ENCODE measurements at regions not wholly inside any gene's neighbourhood (a gene's known extent, or its start where the extent isn't known, plus 50 kb on each side); places are given as distances from the start of the nearest gene placed in this dataset.
"Not testable (repeated sequence)": the region's sequence is repeated elsewhere in the genome, so short reads cannot be mapped to it uniquely, and the experiment has no call there.

DNA sequence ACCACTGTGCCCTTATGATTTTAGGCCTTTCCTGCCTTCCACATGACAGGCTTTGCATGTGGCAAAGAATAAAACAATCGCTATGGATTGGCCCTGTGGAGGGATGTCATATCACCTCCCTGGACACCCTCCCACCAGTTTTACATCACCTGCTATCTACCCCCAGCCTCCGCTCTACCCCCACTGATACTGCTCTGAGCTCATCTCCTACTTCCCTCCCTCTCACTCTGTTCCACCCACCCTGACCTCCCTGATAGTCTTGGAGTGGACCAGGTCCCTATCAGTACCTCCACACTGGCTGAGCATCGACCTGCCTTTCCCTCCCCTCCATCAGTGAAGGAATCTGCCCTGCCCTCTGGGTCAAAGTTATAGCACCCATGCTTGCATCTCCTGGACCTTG, 91.8 kb upstream of the FOXN3 start:
- no peak overlapping the region for H3K4me3 ChIP-seq (ENCODE audit: control insufficient read depth, low read depth, low read length)
- TF ChIP-seq, protein P1, sequence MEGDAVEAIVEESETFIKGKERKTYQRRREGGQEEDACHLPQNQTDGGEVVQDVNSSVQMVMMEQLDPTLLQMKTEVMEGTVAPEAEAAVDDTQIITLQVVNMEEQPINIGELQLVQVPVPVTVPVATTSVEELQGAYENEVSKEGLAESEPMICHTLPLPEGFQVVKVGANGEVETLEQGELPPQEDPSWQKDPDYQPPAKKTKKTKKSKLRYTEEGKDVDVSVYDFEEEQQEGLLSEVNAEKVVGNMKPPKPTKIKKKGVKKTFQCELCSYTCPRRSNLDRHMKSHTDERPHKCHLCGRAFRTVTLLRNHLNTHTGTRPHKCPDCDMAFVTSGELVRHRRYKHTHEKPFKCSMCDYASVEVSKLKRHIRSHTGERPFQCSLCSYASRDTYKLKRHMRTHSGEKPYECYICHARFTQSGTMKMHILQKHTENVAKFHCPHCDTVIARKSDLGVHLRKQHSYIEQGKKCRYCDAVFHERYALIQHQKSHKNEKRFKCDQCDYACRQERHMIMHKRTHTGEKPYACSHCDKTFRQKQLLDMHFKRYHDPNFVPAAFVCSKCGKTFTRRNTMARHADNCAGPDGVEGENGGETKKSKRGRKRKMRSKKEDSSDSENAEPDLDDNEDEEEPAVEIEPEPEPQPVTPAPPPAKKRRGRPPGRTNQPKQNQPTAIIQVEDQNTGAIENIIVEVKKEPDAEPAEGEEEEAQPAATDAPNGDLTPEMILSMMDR (conservative IDR thresholded peaks at IDR 0.05; ENCODE audit: control insufficient read depth, insufficient read depth, low read depth, low read length), result no peak
- DNase-seq (ENCODE audit: low read depth), result no peak

DNA sequence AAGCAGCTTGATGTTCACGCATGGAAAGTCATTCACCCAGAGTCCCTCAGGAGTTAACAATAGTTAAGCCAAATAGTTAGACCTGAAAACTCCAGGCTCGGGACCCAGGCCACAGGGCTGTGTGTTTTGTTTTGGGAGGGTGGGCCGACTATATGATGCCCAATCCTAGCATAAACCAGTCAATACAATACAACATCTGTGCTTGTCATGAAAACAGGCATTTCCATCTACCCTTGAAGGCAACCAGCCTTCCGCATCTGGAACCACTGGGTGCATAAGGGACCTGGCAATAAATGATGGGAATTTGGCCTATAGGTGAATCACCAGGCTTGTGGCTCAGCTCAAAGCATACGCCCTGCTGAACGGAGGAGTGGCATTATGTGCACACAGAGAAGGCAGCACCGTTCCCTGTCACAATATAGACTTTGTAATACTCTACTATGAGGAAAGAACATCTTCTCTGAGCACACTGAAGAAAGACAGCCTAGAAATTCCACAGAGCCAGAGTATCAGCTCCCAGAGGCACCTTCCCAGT, 91.0 kb upstream of the FOXN3 start:
- TF ChIP-seq, protein P1 (conservative IDR thresholded peaks at IDR 0.05; ENCODE audit: control insufficient read depth, insufficient read depth, low read depth, low read length), result no peak
- DNase-seq (ENCODE audit: low read depth), result peak; percentile 81
- no peak overlapping the region for H3K4me3 ChIP-seq (ENCODE audit: control insufficient read depth, low read depth, low read length)

DNA sequence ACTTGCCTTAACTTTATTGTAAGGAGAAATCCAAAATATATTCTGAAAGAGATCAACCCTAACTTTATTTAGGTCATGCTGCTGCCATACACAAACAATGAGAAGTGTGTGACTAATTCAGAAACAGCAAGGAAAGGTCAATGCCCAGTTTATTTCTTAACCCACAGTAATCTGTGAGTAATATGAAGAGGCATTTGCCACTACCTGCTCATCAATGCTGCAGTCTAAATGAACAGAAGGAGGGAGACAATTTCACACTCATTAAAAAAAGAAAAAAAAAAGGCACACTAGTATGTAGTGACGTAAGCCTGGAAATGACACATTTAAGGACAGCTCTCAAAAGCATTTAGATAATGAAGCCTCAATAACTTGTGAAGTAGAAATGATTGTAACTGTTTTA, 90.5 kb upstream of the FOXN3 start:
- DNase-seq (ENCODE audit: low read depth), result peak; percentile 83
- H3K4me3 ChIP-seq (ENCODE audit: control insufficient read depth, low read depth, low read length), result no peak overlapping the region
- TF ChIP-seq, protein P1 (conservative IDR thresholded peaks at IDR 0.05; ENCODE audit: control insufficient read depth, insufficient read depth, low read depth, low read length), result no peak

GRCh38 chr14:89506891-89507452, 89.9 kb upstream of the FOXN3 start:
- DNase-seq (ENCODE audit: low read depth); H3K4me3 ChIP-seq (ENCODE audit: control insufficient read depth, low read depth, low read length): not testable (repeated sequence)

GRCh38 chr14:89504602-89505313, 87.7 kb upstream of the FOXN3 start:
- peak; percentile 87 for DNase-seq (ENCODE audit: low read depth)
- H3K4me3 ChIP-seq (ENCODE audit: control insufficient read depth, low read depth, low read length), result no peak overlapping the region

DNA sequence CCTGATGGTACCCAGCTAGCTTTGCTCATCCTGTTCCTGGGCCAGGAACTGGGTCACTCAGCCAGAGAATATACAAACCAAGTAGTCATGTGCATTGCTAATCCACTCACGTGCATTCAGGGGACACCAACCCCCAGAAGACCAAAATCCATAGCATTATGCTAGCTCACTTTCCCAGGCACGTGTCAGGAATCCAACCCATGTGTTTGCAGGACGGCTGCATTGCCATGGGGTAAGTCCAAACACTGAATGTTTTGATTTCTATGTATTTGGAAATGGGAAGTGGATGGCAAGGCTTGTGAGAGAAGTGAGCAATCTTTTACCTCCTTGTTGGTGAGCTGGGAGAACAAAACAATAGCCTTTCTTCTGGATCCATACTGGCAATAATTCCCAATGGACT, 87.1 kb upstream of the FOXN3 start:
- TF ChIP-seq, protein P1 (conservative IDR thresholded peaks at IDR 0.05; ENCODE audit: control insufficient read depth, insufficient read depth, low read depth, low read length), result no peak
- H3K4me3 ChIP-seq (ENCODE audit: control insufficient read depth, low read depth, low read length), result no peak overlapping the region
- no peak for DNase-seq (ENCODE audit: low read depth)

More at GRCh38 chr14:89504602-89505313, 87.7 kb upstream of the FOXN3 start:
- TF ChIP-seq, protein P1 (conservative IDR thresholded peaks at IDR 0.05; ENCODE audit: control insufficient read depth, insufficient read depth, low read depth, low read length), result no peak

GRCh38 chr14:89503431-89503996, 86.5 kb upstream of the FOXN3 start:
- H3K4me3 ChIP-seq (ENCODE audit: control insufficient read depth, low read depth, low read length), result no peak overlapping the region
- TF ChIP-seq, protein P1 (conservative IDR thresholded peaks at IDR 0.05; ENCODE audit: control insufficient read depth, insufficient read depth, low read depth, low read length), result no peak
- no peak for DNase-seq (ENCODE audit: low read depth)

Data from fibroblast of mammary gland (primary cell).